ENCODE measurements at regions not wholly inside any gene's neighbourhood (a gene's known extent, or its start where the extent isn't known, plus 50 kb on each side); places are given as distances from the start of the nearest gene placed in this dataset.

DNA sequence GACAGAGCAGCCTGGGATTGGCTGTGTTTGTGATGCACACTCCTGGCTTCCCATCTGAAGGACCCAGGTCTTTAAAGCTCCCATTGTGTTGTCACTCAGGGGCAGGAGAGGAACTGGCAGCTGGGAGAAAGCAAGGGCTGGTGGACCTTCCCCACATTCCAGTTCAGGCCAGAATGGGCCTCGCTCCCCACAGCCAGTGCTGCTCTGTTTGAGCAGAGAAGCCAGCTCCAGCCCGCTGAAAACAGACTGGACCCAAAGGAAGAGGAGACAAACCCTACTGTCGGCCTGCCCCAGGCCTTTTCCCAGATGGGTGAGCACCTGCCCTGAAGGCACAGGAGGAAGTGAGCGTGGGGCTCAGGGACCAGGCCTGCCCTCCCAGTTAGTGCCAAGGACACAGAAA lies 499.4 kb downstream of the NPHP4 start:
- intact Hi-C loops (cut with DNase I): no loop called here
- no peak for DNase-seq

DNA sequence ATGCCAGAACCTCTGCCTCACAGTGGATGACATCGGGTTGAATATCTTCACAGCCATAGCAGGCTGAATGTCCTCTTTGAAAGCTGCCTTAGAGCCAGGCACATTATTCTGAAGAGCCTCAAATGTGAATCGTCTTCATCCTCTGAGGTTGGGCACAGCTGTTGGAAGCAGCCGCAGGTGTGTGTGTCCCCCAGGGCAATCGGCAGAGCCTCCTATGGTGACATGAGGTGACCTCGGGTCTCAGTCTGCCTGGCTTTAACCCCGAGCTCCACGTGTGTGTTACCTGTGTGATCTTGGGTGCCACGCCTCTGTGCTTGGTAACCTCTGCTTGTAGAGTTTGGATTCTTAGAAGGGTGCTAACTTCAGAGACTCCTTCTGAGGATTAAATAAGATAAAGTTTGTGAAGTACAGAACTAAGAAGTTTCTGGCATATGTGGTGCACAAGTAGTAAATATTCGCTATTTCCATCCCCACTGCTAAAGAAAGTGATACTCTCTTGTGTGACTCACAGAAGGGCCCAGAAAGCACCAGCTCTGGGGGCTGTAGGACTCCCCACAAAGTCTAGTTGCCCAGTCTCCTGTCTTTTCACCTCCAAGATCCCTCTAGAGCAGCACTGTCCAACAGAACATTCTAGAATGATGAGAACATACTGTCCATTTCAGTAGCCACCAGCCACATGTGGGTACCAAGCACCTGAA lies 500.9 kb downstream of the NPHP4 start:
- DNase-seq: no peak
- intact Hi-C loops (cut with DNase I): no loop called here

DNA sequence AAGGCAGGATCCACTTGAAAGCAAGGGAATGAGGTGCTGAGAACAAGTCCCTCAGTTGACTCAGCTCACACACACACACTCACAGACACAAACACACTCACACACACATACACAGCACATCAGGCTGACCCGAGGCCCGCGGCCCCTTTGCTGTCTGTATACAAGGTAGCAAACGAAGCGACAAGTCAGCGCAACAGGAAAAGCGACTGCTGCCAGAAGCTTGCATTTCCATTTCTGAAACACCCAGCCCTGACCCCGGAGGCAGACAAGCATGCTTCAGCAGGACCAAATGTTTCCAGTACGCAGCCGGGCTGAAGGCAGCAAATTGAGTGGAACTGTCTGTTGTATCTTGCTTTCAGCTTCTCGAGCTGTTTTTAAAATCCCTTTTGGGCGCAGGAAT lies 501.6 kb downstream of the NPHP4 start:
- intact Hi-C loops (cut with DNase I): no loop called here
- DNase-seq: no peak

DNA sequence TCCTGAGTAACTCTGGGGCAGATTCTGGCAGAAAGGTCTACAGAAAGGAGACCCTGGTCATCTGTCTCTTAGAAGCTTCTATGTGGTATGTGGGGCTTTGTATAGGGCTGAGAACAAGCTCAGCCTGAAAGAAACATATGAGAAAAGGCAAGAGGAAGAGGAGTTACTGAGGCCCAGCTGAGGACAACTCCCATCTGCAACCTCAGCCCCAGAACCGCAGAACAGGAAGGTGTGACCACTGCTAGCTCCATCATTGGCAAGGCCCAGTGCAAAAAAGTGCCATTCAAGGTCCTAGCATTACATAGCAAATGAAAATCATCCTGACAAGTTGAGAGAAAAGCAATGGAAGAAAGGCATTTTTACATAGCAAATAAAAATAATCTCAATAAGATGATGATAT lies 503.8 kb downstream of the NPHP4 start:
- intact Hi-C loops (cut with DNase I): no loop called here
- no peak for DNase-seq

DNA sequence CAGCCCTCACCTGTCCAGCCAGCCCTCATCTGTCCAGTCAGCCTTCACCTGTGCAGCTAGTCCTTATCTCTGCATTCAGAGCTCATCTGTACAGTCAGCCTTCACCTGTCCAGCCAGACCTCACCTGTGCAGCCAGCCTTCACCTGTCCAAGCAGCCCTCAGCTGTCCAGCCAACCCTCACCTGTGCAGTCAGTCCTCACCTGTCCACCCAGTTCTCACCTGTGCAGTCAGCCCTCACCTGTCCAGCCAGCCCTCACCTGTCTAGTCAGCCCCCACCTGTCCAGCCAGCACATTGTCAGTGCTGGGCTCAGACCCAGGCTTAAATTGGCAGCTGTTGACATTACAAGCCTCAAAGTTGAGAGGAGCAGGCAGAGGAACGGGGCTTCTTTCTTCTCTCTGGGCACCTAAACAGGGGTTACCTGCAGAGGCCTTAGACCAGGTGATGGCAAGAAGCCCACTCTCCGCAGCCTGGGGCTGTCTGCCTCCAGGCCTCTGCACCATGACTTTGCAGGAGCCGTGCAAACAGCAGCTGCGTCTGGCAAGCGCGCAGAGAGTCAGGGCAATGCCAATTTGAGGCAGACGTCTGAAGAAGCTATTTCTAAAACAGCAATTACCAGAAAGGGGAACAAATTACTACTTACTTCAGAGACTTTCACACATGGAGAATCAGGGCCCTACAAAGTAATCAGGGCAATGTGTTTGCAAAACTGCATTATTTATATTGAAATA lies 506.1 kb downstream of the NPHP4 start:
- no peak for DNase-seq
- intact Hi-C loops (cut with DNase I): no loop called here

DNA sequence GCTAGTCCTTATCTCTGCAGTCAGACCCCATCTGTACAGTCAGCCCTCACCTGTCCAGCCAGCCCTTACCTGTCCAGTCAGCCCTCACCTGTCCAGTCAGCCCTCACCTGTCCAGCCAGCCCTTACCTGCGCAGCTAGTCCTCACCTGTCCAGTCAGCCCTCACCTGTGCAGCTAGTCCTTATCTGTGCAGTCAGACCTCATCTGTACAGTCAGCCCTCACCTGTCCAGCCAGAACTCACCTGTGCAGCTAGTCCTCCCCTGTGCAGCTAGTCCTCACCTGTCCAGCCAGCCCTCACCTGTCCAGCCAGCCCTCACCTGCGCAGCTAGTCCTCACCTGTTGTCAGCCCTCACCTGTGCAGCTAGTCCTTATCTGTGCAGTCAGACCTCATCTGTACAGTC lies 506.8 kb downstream of the NPHP4 start:
- no peak for DNase-seq
- intact Hi-C loops (cut with DNase I): no loop called here

DNA sequence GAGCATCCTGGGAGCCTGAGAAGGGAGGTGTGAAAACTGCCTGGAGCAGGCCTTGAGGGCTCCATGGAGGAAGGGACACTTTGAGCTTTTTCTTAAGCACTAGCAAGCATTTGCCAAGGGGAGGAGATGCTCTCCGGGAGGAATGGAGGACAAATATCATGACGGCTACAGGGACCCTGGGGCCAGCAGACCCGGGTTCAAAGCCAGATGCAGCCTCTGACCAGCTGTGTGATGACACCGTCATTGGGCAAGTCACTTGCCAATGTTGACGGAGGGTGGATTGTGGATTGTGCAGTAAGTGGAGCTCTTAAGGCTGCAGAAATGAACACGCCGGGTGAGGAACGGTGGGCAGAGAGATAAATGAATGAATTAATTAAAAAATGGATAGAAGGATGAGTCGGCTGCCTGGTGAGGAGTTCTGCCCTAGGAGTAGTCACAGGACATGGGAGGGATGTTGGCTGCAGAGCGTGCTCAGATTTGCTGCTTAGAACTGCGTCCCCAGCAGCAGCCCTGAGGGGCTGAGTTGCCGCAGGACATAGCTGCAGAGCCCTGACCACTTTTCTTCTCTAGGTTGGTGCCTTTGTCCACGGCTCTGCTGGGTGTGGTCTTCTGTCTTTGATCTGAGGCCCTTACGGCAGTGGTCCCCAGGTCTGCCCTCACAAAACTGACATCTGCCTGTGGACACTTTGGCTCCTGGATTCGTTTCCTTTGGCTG lies 507.6 kb downstream of the NPHP4 start:
- intact Hi-C loops (cut with DNase I): no loop called here
- DNase-seq: no peak

DNA sequence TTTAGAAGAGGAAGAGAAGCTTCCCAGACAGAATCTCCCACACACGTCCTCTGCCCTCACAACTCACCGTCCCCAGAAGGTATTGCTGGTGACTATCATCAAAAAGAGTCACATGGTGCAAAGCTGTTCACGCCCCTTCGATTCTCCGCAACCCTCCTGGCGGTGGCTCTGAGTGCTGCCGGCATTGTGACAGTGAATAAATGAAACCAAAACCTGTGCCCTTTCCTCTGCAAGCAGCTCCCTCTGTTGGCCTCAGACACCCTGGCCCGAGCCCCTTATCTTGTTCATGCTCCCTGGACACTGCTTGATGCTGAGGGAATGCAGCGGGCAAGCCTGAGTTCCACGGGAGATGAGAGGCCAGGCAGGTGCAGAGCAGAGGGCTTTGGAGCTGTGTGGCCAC lies 510.3 kb downstream of the NPHP4 start:
- intact Hi-C loops (cut with DNase I): no loop called here
- no peak for DNase-seq

DNA sequence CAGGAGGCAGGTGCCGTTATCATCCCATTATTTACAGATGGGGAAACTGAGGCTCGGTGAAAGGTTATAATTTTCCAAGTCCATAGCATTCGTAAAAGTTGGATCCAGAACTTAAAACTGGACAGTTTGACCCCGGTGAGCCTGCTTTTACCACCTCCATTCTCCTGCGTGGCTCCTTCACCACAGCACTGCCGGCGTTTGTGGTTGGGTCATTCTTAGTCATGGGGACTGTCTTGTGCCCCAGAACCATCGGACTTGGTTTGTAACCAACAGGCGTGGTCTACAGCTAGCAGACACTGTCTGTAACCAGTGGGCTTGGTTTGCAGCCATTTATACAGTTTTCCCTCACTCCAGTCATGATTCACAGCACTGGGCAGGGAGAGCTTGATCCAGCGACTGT lies 511.3 kb downstream of the NPHP4 start:
- intact Hi-C loops (cut with DNase I): no loop called here
- DNase-seq: no peak

DNA sequence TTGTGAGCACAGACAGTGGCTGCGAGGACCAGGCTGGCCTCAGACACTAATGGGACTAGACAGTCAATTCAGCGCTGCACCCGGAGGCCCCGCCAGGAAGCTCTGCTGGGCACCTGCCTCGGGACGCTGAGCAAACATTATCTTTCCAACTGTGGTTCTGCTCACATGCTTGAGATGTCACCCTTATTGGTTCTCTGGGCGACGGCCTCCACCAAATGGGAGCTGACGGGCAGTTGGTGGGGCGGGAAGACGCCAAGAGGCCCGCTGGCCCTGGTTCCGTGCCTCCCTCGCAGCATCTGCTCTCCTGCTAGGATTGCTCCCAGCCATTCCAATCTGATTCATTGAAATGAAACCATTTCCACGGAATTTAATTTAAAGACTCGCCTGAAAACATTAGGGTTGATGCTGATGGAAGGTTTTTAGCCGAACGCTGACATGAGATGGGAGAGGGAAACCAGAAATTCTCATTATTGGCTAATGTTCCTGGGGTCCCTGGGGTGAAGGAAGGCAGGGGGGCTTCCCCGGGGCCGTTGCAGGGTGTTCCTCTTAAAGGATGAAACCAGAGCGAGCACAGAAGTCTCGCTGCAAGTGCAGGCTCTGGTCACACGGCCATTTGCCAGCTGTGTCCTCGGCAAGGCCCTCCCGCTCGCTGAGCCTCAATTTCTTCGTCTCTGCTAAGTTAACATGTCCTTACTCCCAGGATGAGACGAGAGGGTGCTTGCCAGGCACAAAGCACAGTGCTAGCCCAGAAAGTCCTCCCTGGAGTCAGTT lies 512.2 kb downstream of the NPHP4 start:
- DNase-seq: no peak
- intact Hi-C loops (cut with DNase I): no loop called here

DNA sequence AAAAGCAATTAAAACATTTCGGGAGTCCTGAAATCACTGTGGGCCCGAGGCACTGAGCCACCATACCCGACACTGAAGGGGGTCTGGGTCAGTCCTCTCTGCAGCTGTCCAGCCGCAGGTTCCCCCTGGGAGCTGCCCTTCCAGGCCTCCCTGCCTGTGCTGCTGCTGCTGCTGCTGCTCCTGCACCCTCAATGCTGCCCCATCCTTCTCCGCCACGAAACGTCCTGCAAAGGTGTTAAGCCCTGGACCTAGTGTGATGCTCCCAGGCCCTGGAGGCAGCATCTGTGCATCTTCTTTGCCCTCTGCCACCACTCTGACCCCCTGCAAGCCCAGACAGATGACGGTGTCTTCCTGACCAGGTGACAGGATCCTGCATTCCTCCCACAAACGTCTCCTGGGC lies 513.3 kb downstream of the NPHP4 start:
- intact Hi-C loops (cut with DNase I): no loop called here

DNA sequence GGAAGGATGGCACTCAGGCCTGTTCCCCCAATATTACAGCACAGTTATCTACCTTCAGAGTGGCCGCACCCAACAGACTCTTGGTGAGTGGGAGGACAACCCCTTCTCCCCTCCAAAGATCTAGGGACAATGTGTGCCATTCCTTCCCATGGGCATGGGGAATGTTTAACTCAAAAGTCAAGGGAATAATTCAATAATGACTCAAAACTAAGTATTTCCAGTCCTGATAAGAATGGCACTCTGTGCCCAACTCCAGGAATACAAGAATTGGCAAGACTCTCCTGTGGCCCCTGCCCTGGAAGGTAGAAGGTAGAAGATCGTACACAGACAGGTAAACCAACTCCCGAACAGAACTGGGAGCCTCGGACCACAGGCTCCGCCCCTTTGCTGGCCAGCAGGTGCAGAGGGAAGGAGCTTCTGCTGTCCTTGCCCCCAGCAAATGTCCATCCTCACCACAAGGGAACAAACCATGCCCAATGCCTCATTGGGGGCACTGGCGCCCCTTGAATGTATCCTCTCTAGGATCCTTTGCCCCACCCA lies 514.0 kb downstream of the NPHP4 start:
- no peak for DNase-seq
- intact Hi-C loops (cut with DNase I): no loop called here

More for the DNA sequence above, 513.3 kb downstream of the NPHP4 start:
- DNase-seq: no peak

DNA sequence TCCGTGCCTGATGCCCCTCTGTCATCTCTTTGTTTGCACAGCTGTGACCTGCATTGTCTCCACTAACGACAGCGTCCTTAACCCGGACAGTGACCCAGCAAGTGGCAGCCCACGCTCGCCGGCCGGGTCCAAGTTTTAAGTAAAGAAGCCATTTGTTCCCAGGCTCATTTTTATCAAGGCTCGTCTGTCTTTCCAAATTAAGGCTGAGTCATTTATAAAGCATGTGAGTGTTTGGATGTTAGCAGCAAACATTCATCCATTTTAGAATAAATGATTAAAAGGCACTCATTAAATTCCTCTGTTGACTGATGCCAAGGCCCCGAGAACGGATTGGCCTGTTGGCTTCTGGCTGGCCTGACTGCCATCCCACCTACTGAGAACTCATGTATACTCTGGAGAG lies 514.5 kb downstream of the NPHP4 start:
- peak in 40 of 42 donors; percentile 22 to 80 (median 52) for DNase-seq
- intact Hi-C loops (cut with DNase I): no loop called here

DNA sequence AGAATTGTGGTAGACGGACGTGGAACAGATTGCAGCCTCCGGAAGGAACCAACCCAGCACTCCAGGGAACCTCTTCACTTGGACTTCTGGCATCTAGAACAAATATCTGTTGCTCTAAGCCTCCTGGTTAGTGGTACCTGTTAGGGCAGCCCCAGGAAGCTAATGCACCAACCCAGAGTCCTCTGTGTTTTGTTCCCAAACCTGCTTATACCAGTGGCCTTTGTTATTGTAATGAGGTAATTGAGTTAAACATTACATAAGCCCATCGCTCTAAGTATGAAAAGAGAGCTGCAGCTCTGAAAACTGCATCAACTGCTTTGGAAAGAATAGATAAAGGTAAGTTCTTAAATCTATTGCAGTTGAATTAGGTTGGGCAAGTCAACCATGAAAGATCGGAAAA lies 516.7 kb downstream of the NPHP4 start:
- DNase-seq: no peak
- intact Hi-C loops (cut with DNase I): no loop called here

DNA sequence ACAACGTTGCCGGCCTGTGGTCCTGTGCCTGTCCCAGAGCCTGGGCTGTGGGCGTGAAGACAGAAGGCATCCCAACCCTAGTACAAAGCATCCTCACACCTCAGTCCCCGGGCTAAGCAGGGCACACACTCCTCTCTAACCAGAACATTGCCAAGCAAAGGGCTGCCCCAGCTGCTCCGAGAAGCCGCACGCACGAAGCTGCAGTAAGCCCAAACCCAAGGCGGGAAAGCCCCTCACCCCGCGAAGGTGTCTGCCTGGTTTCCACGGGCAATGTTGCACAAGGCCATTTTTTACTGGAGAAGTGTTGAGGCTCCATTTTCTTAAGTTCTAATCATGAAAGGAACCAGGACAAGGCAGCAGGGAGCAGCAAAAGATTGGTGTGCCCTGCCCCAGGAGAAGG lies 519.0 kb downstream of the NPHP4 start:
- DNase-seq: no peak
- intact Hi-C loops (cut with DNase I): no loop called here

DNA sequence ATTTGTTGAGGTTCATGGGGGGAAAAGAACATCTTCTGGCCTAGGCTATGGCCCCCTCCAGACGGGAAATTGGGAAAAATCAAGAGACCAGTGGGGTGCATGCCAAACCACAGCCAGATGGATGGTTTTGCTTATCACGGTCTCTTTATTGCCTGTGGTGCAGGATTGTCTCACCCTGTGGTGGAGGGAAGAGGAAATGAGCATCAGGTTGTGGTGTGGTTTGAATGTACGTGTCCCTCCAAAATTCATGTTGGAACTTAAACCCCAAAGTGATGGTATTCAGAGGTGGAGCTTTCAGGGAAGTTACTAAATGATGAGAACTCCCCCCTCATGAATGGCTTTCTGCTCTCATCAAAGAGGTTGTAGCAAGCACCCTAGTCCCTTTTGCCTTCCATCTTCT lies 525.7 kb downstream of the NPHP4 start:
- intact Hi-C loops (cut with DNase I): no loop called here
- no peak for DNase-seq

DNA sequence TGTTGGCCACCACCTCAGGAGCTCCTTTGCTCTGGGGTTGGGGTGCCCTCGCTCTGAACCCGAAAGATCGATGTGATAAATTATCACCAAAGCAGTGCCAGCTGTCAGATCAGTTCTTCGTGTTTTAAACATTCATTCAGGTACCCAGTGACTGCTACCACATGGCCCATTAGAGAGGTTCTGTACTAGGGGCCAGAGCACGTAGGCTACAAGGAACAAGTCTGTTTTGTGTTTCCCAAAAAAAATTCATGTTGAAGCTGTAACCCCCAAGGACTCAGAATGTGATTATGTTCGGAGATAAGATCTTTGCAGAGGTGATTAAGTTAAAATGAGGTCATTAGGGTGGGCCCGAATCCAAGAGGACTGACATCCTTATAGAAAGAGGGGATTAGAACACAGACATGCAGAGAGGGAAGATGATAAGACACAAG lies 526.9 kb downstream of the NPHP4 start:
- no peak for DNase-seq
- intact Hi-C loops (cut with DNase I): no loop called here

DNA sequence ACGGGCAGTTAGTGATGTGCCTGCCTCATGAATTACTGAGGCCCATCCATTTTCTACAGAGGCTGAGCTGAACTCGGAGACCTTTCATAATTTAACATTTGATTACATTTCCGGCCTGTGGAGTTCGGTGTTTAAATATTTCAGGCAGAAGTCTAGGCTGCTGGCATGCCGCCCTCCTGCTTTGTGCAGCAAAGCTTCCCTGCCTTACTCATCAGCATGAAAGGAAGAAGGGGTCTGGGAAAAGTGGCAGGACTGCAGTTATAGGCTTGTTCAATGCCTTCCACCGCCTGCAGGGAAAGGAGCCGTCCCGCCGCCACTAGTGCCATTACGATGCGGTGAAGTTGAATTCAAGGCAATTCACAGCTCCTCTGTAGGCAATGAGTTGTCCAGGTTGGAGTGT lies 527.9 kb downstream of the NPHP4 start:
- intact Hi-C loops (cut with DNase I): no loop called here
- no peak for DNase-seq

DNA sequence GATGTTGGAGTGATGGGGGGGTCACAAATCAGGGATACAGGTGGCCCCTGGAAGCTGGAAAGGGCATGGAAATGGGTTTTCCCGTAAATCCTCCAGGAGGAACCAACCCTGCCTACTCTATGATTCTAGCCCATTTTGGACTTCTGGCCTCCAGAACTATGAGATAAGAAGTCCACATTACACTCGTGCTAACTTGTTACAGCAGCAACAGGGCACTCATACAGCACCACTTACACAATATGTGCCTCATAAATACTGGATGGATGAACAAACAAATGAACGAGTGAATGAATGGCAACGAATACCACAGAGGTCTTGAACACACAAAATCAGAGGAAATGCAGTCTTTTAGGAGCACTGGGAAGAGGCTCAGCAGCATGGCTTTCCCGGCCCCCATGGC lies 531.3 kb downstream of the NPHP4 start:
- no peak for DNase-seq
- intact Hi-C loops (cut with DNase I): no loop called here
